ENCODE measurements at regions not wholly inside any gene's neighbourhood (a gene's known extent, or its start where the extent isn't known, plus 50 kb on each side); places are given as distances from the start of the nearest gene placed in this dataset.
A peak's percentile ranks its signal among the peaks of the same experiment; 100 is the strongest.

GRCh38 chr2:237150186-237150585 is 64.5 kb downstream of the COPS8 start:
- Histone ChIP-seq H2BK15ac (ENCODE audit: low read length) (no peak overlapping the region), H2BK12ac (ENCODE audit: low read length) (no peak overlapping the region), H2AFZ (ENCODE audit: low read length) (no peak overlapping the region), H3K23ac (ENCODE audit: low read depth, low read length, poor library complexity) (no peak overlapping the region), H3K18ac (ENCODE audit: low read length) (no peak overlapping the region), H3K14ac (ENCODE audit: low read length) (no peak overlapping the region), H2BK120ac (ENCODE audit: low read depth, low read length) (no peak overlapping the region), H3K79me1 (ENCODE audit: low read depth, low read length) (no peaks in the 10 kb centered on the region), H4K91ac (ENCODE audit: low read depth, low read length, poor library complexity) (no peak overlapping the region), H3K27me3 (ENCODE audit: control insufficient read depth in 3 of 3, insufficient read depth in 3 of 3, low read depth in 1 of 3, low read length in 3 of 3) (no peaks in the 10 kb centered on the region), H3K4ac (ENCODE audit: low read length) (no peak overlapping the region), H3K4me2 (ENCODE audit: insufficient read depth, low read length, poor library complexity, severe bottlenecking) (no peak overlapping the region), H3K36me3 (replicated peaks in 1 of 2; ENCODE audit: control insufficient read depth in 2 of 2, insufficient read depth in 2 of 2, low read length in 2 of 2) (no peaks in the 10 kb centered on the region), H2BK5ac (ENCODE audit: low read length) (no peak overlapping the region), H4K8ac (ENCODE audit: low read depth, low read length) (no peak overlapping the region), H3K9me3 (replicated peaks in 1 of 2; ENCODE audit: control insufficient read depth in 2 of 2, insufficient read depth in 1 of 2, low read depth in 1 of 2, low read length in 2 of 2) (peaks cover 6 to 9% of the 10 kb centered on the region in 2 donors), H2AK5ac (ENCODE audit: low read depth, low read length) (no peak overlapping the region), H3K27ac (replicated peaks; ENCODE audit: low read length) (no peak overlapping the region), H3K4me3 (ENCODE audit: low read length in 2 of 2) (no peak overlapping the region), H3K4me1 (ENCODE audit: control insufficient read depth in 2 of 2, insufficient read depth in 1 of 2, low read depth in 1 of 2, low read length in 2 of 2) (peaks cover 0 to 3% of the 10 kb centered on the region in 2 donors), H3K9ac (ENCODE audit: low read depth, low read length, poor library complexity) (no peak overlapping the region)
- no peak for DNase-seq (ENCODE audit: low spot score)
- no CpG with 5 or more reads among the region's 1 CpG for WGBS, 2 donors (ENCODE audit: extremely low coverage in 2 of 2, insufficient read length in 2 of 2, insufficient replicate concordance in 1 of 2)

GRCh38 chr2:237150831-237151375 is 65.2 kb downstream of the COPS8 start:
- Histone ChIP-seq H2AK5ac (ENCODE audit: low read depth, low read length) (no peak overlapping the region), H2BK12ac (ENCODE audit: low read length) (no peak overlapping the region), H4K91ac (ENCODE audit: low read depth, low read length, poor library complexity) (no peak overlapping the region), H3K9me3 (replicated peaks in 1 of 2; ENCODE audit: control insufficient read depth in 2 of 2, insufficient read depth in 1 of 2, low read depth in 1 of 2, low read length in 2 of 2) (peaks cover 6 to 9% of the 10 kb centered on the region in 2 donors), H3K4me2 (ENCODE audit: insufficient read depth, low read length, poor library complexity, severe bottlenecking) (no peak overlapping the region), H2BK15ac (ENCODE audit: low read length) (no peak overlapping the region), H2BK120ac (ENCODE audit: low read depth, low read length) (no peak overlapping the region), H3K4me1 (ENCODE audit: control insufficient read depth in 2 of 2, insufficient read depth in 1 of 2, low read depth in 1 of 2, low read length in 2 of 2) (peaks cover 0 to 3% of the 10 kb centered on the region in 2 donors), H3K27me3 (ENCODE audit: control insufficient read depth in 3 of 3, insufficient read depth in 3 of 3, low read depth in 1 of 3, low read length in 3 of 3) (no peaks in the 10 kb centered on the region), H2AFZ (ENCODE audit: low read length) (no peak overlapping the region), H3K18ac (ENCODE audit: low read length) (peak overlapping the region; percentile 77), H3K9ac (ENCODE audit: low read depth, low read length, poor library complexity) (no peak overlapping the region), H4K8ac (ENCODE audit: low read depth, low read length) (no peak overlapping the region), H3K4me3 (ENCODE audit: low read length in 2 of 2) (no peak overlapping the region), H3K4ac (ENCODE audit: low read length) (no peak overlapping the region), H2BK5ac (ENCODE audit: low read length) (no peak overlapping the region), H3K23ac (ENCODE audit: low read depth, low read length, poor library complexity) (no peak overlapping the region), H3K36me3 (replicated peaks in 1 of 2; ENCODE audit: control insufficient read depth in 2 of 2, insufficient read depth in 2 of 2, low read length in 2 of 2) (no peaks in the 10 kb centered on the region), H3K79me1 (ENCODE audit: low read depth, low read length) (no peaks in the 10 kb centered on the region), H3K27ac (replicated peaks; ENCODE audit: low read length) (no peak overlapping the region), H3K14ac (ENCODE audit: low read length) (no peak overlapping the region)
- WGBS, 2 donors (ENCODE audit: extremely low coverage in 2 of 2, insufficient read length in 2 of 2, insufficient replicate concordance in 1 of 2) = no CpG with 5 or more reads among the region's 6 CpGs
- no peak for DNase-seq (ENCODE audit: low spot score)

DNA sequence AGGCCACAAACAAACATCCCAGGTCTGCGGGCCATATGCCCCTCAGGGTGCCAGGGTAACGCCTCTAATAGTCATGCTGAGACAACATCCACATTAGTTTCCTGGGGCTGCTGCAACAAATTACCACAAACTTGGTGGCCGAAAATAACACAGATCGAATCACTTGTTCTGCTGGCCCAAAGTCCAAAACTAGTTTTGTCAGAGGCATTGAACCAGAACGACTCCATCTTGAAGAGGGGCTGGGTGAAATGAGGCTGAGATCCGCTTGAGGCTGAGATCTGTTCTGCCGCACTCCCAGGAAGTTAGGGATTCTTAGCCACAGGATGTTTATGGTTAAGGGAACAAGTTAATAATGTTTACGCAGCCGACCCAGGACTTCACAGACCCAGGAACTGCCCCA is 66.7 kb downstream of the COPS8 start:
- no peak for DNase-seq (ENCODE audit: low spot score)
- no peak overlapping the region for H2AK5ac ChIP-seq (ENCODE audit: low read depth, low read length)
- H2BK15ac ChIP-seq (ENCODE audit: low read length) = no peak overlapping the region
- H3K27ac ChIP-seq (replicated peaks; ENCODE audit: low read length) = no peak overlapping the region
- H3K9me3 ChIP-seq (replicated peaks in 1 of 2; ENCODE audit: control insufficient read depth in 2 of 2, insufficient read depth in 1 of 2, low read depth in 1 of 2, low read length in 2 of 2) = peaks cover 5 to 6% of the 10 kb centered on the region in 2 donors
- no peaks in the 10 kb centered on the region for H3K36me3 ChIP-seq (replicated peaks in 1 of 2; ENCODE audit: control insufficient read depth in 2 of 2, insufficient read depth in 2 of 2, low read length in 2 of 2)
- H3K4me1 ChIP-seq (ENCODE audit: control insufficient read depth in 2 of 2, insufficient read depth in 1 of 2, low read depth in 1 of 2, low read length in 2 of 2) = peaks cover 0 to 5% of the 10 kb centered on the region in 2 donors
- no peak overlapping the region for H3K23ac ChIP-seq (ENCODE audit: low read depth, low read length, poor library complexity)
- no peak overlapping the region for H3K14ac ChIP-seq (ENCODE audit: low read length)
- H3K4me2 ChIP-seq (ENCODE audit: insufficient read depth, low read length, poor library complexity, severe bottlenecking) = no peak overlapping the region
- no peaks in the 10 kb centered on the region for H3K79me1 ChIP-seq (ENCODE audit: low read depth, low read length)
- no peak overlapping the region for H3K9ac ChIP-seq (ENCODE audit: low read depth, low read length, poor library complexity)
- H4K8ac ChIP-seq (ENCODE audit: low read depth, low read length) = no peak overlapping the region
- H3K27me3 ChIP-seq (ENCODE audit: control insufficient read depth in 3 of 3, insufficient read depth in 3 of 3, low read depth in 1 of 3, low read length in 3 of 3) = no peaks in the 10 kb centered on the region
- H2BK5ac ChIP-seq (ENCODE audit: low read length) = no peak overlapping the region
- H2AFZ ChIP-seq (ENCODE audit: low read length) = no peak overlapping the region
- no peak overlapping the region for H2BK120ac ChIP-seq (ENCODE audit: low read depth, low read length)
- H3K18ac ChIP-seq (ENCODE audit: low read length) = no peak overlapping the region
- no peak overlapping the region for H2BK12ac ChIP-seq (ENCODE audit: low read length)
- no peak overlapping the region for H3K4me3 ChIP-seq (ENCODE audit: low read length in 2 of 2)
- H3K4ac ChIP-seq (ENCODE audit: low read length) = no peak overlapping the region
- no peak overlapping the region for H4K91ac ChIP-seq (ENCODE audit: low read depth, low read length, poor library complexity)
- WGBS, 2 donors (ENCODE audit: extremely low coverage in 2 of 2, insufficient read length in 2 of 2, insufficient replicate concordance in 1 of 2) = no CpG with 5 or more reads among the region's 9 CpGs

GRCh38 chr2:237153181-237153580 is 67.5 kb downstream of the COPS8 start:
- no peak overlapping the region for H3K18ac ChIP-seq (ENCODE audit: low read length)
- H2AFZ ChIP-seq (ENCODE audit: low read length) = no peak overlapping the region

More at GRCh38 chr2:237153181-237153580, 67.5 kb downstream of the COPS8 start:
- Histone ChIP-seq H3K27ac (replicated peaks; ENCODE audit: low read length) (no peak overlapping the region), H3K9me3 (replicated peaks in 1 of 2; ENCODE audit: control insufficient read depth in 2 of 2, insufficient read depth in 1 of 2, low read depth in 1 of 2, low read length in 2 of 2) (peaks cover 2 to 3% of the 10 kb centered on the region in 2 donors), H4K91ac (ENCODE audit: low read depth, low read length, poor library complexity) (no peak overlapping the region), H3K4ac (ENCODE audit: low read length) (no peak overlapping the region), H3K36me3 (replicated peaks in 1 of 2; ENCODE audit: control insufficient read depth in 2 of 2, insufficient read depth in 2 of 2, low read length in 2 of 2) (no peaks in the 10 kb centered on the region), H2BK15ac (ENCODE audit: low read length) (no peak overlapping the region), H4K8ac (ENCODE audit: low read depth, low read length) (no peak overlapping the region), H3K4me1 (ENCODE audit: control insufficient read depth in 2 of 2, insufficient read depth in 1 of 2, low read depth in 1 of 2, low read length in 2 of 2) (peaks cover 0 to 5% of the 10 kb centered on the region in 2 donors), H2BK12ac (ENCODE audit: low read length) (no peak overlapping the region), H3K4me3 (ENCODE audit: low read length in 2 of 2) (no peak overlapping the region), H3K9ac (ENCODE audit: low read depth, low read length, poor library complexity) (no peak overlapping the region), H3K27me3 (ENCODE audit: control insufficient read depth in 3 of 3, insufficient read depth in 3 of 3, low read depth in 1 of 3, low read length in 3 of 3) (peaks cover 0 to 2% (median 0%) of the 10 kb centered on the region in 3 experiments), H2BK5ac (ENCODE audit: low read length) (no peak overlapping the region), H3K14ac (ENCODE audit: low read length) (no peak overlapping the region), H3K4me2 (ENCODE audit: insufficient read depth, low read length, poor library complexity, severe bottlenecking) (no peak overlapping the region), H3K23ac (ENCODE audit: low read depth, low read length, poor library complexity) (no peak overlapping the region), H2BK120ac (ENCODE audit: low read depth, low read length) (no peak overlapping the region), H2AK5ac (ENCODE audit: low read depth, low read length) (no peak overlapping the region), H3K79me1 (ENCODE audit: low read depth, low read length) (no peaks in the 10 kb centered on the region)
- WGBS, 2 donors (ENCODE audit: extremely low coverage in 2 of 2, insufficient read length in 2 of 2, insufficient replicate concordance in 1 of 2) = no CpG with 5 or more reads among the region's 6 CpGs
- no peak for DNase-seq (ENCODE audit: low spot score)
